ENCODE measurements at regions not wholly inside any gene's neighbourhood (a gene's known extent, or its start where the extent isn't known, plus 50 kb on each side); places are given as distances from the start of the nearest gene placed in this dataset.
A peak's percentile ranks its signal among the peaks of the same experiment; 100 is the strongest.

DNA sequence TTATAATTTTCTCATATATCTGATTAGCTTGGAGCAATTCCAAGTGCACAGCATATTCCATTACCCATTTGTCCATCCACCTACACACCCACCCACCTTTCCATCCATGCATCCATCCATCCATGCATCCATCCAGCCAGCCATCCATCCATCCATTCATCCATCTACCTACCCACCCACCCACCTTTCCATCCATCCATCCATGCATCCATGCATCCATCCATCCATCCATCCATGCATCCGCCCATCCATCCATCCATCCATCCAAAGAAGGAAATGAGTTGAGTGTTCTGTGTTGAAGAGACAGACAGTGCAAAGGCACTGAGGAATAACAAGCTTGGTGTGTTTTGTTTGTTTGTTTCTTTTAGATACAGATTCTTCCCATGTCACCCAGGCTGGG, 78.7 kb upstream of the FAM20A start:
- WGBS, 5 donors = 88 to 94% (median 93%) methylated on average over 1 of the region's 1 CpG
- H3K27me3 ChIP-seq = no peaks in the 10 kb centered on the region
- no peak overlapping the region for H3K4me3 ChIP-seq
- DNase-seq = no peak
- TF ChIP-seq, protein P1, sequence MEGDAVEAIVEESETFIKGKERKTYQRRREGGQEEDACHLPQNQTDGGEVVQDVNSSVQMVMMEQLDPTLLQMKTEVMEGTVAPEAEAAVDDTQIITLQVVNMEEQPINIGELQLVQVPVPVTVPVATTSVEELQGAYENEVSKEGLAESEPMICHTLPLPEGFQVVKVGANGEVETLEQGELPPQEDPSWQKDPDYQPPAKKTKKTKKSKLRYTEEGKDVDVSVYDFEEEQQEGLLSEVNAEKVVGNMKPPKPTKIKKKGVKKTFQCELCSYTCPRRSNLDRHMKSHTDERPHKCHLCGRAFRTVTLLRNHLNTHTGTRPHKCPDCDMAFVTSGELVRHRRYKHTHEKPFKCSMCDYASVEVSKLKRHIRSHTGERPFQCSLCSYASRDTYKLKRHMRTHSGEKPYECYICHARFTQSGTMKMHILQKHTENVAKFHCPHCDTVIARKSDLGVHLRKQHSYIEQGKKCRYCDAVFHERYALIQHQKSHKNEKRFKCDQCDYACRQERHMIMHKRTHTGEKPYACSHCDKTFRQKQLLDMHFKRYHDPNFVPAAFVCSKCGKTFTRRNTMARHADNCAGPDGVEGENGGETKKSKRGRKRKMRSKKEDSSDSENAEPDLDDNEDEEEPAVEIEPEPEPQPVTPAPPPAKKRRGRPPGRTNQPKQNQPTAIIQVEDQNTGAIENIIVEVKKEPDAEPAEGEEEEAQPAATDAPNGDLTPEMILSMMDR (IDR thresholded peaks at IDR 0.05) = no peak
- no peak overlapping the region for H3K27ac ChIP-seq
- H3K9me3 ChIP-seq = no peaks in the 10 kb centered on the region
- H3K36me3 ChIP-seq = no peaks in the 10 kb centered on the region
- H3K4me1 ChIP-seq = no peaks in the 10 kb centered on the region
- intact Hi-C loops (cut with DNase I; ENCODE audit: low total_unique reads) = no loop called here

- TF ChIP-seq EP300 (IDR thresholded peaks at IDR 0.05) = no peak
- TF ChIP-seq, protein P1 (IDR thresholded peaks at IDR 0.05) = peak in 1 of 7 experiments; percentile 19
- H3K27me3 ChIP-seq = no peaks in the 10 kb centered on the region
- H3K4me1 ChIP-seq = no peaks in the 10 kb centered on the region
- intact Hi-C loops (cut with DNase I; ENCODE audit: low total_unique reads) = no loop called here
- H3K9me3 ChIP-seq = no peaks in the 10 kb centered on the region
- no peak overlapping the region for H3K27ac ChIP-seq
- no peak for DNase-seq
- WGBS, 5 donors = 67 to 89% (median 69%) methylated on average over 8 of the region's 8 CpGs
- no peaks in the 10 kb centered on the region for H3K36me3 ChIP-seq
- H3K4me3 ChIP-seq = no peak overlapping the region
Measured at GRCh38 chr17:68676856-68677255, 75.7 kb upstream of the FAM20A start.

DNA sequence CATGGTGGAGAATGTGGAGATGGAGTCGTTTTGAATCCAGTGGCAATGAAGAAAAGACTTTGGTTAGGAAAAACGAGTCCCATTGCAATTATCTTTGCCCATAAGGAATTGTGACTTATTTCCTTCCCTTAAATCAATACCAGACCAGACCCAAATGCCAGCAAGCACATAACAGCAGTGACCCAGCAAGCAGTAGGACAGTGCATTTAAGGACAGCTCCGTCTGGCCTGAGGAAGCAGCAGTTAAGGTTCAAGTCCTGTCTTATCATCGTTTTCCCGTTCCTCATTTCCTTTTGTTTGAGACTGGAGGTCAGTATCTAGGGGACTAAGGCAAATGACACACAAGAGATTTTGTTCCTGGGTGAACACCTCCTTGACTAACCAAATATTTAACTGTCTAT, 74.6 kb upstream of the FAM20A start:
- no peak for DNase-seq
- intact Hi-C loops (cut with DNase I; ENCODE audit: low total_unique reads) = no loop called here
- no peaks in the 10 kb centered on the region for H3K27me3 ChIP-seq
- WGBS, 5 donors = 41 to 53% (median 50%) methylated on average over 5 of the region's 5 CpGs
- H3K36me3 ChIP-seq = no peaks in the 10 kb centered on the region
- no peaks in the 10 kb centered on the region for H3K4me1 ChIP-seq
- no peak for TF ChIP-seq POLR2A (IDR thresholded peaks at IDR 0.05)
- TF ChIP-seq, protein P1 (IDR thresholded peaks at IDR 0.05) = no peak
- TF ChIP-seq POLR2AphosphoS5 (IDR thresholded peaks at IDR 0.05) = no peak
- TF ChIP-seq EP300 (IDR thresholded peaks at IDR 0.05) = no peak
- no peak overlapping the region for H3K27ac ChIP-seq
- no peak overlapping the region for H3K4me3 ChIP-seq
- H3K9me3 ChIP-seq = no peaks in the 10 kb centered on the region

GRCh38 chr17:68674029-68674925, 73.1 kb upstream of the FAM20A start:
- 81 to 91% (median 87%) methylated on average over 14 of the region's 14 CpGs for WGBS, 5 donors
- H3K4me1 ChIP-seq = no peaks in the 10 kb centered on the region
- no peaks in the 10 kb centered on the region for H3K9me3 ChIP-seq
- H3K27me3 ChIP-seq = no peaks in the 10 kb centered on the region
- H3K27ac ChIP-seq = no peak overlapping the region
- no peak for DNase-seq
- intact Hi-C loops (cut with DNase I; ENCODE audit: low total_unique reads) = no loop called here
- no peaks in the 10 kb centered on the region for H3K36me3 ChIP-seq
- H3K4me3 ChIP-seq = no peak overlapping the region
- TF ChIP-seq EP300 (IDR thresholded peaks at IDR 0.05) = no peak
- TF ChIP-seq POLR2AphosphoS5 (IDR thresholded peaks at IDR 0.05) = no peak
- TF ChIP-seq, protein P1 (IDR thresholded peaks at IDR 0.05) = no peak
- no peak for TF ChIP-seq POLR2A (IDR thresholded peaks at IDR 0.05)

Measured in stomach (tissue), 8 donors.